K562 (cell line): ENCODE measurements at regions not wholly inside any gene's neighbourhood (a gene's known extent, or its start where the extent isn't known, plus 50 kb on each side); places are given as distances from the start of the nearest gene placed in this dataset.

Experiments used
- ARHGAP35 ChIP-seq: fragments of 450-650 bp; IDR thresholded peaks from 2 replicates; pipeline ENCODE4 v1.6.1; 2018; ENCODE audit not compliant: partially characterized antibody
- ARNT ChIP-seq, 2 experiments: fragments of 450-650 bp; IDR thresholded peaks; 2 replicates each; pipeline ENCODE4 v1.6.1; 2016; ENCODE audit warnings: mild to moderate bottlenecking in 1 of 2
- CXXC5 ChIP-seq: fragments of 250-450 bp; sonication (Bioruptor Pico); IDR thresholded peaks from 2 replicates; pipeline ENCODE4 v1.8.0; 2022; ENCODE audit warnings: inconsistent platforms, mild to moderate bottlenecking, moderate library complexity
- ELF4 ChIP-seq: fragments of 450-650 bp; formaldehyde crosslinking; IDR thresholded peaks from 2 replicates; pipeline ENCODE4 v1.4.0; 2022; ENCODE audit warnings: missing genetic modification characterization
- FOS ChIP-seq: IDR thresholded peaks from 3 replicates; pipeline ENCODE4 v1.6.1; 2011; ENCODE audit not compliant: insufficient read length; ENCODE audit errors: extremely low read depth
- MAFF ChIP-seq: IDR thresholded peaks from 2 replicates; pipeline ENCODE4 v1.6.1; 2012; ENCODE audit warnings: low read length, improper control_type of control experiment
- MED1 ChIP-seq: sonication (generic); formaldehyde crosslinking; IDR thresholded peaks from 2 replicates; pipeline ENCODE4 v1.8.1; 2023; ENCODE audit warnings: missing genetic modification reagents, borderline replicate concordance
- PTRF ChIP-seq: fragments of 450-650 bp; IDR thresholded peaks from 2 replicates; pipeline ENCODE4 v1.6.1; 2016; ENCODE audit warnings: mild to moderate bottlenecking, missing genetic modification characterization, missing compliant biosample characterization
- SAFB2 ChIP-seq: fragments of 200-400 bp; formaldehyde crosslinking; IDR thresholded peaks from 2 replicates; pipeline ENCODE4 v1.6.1; 2018; ENCODE audit warnings: borderline replicate concordance, low read length, low read depth, moderate library complexity; ENCODE audit not compliant: severe bottlenecking
- SRSF1 ChIP-seq: fragments of 200-400 bp; formaldehyde crosslinking; IDR thresholded peaks from 2 replicates; pipeline ENCODE4 v1.6.1; 2017; ENCODE audit warnings: mild to moderate bottlenecking, low read depth, low read length, moderate library complexity
- ZFX ChIP-seq: sonication (generic); formaldehyde crosslinking; IDR thresholded peaks from 2 replicates; pipeline ENCODE4 v1.8.0; 2022; ENCODE audit warnings: mild to moderate bottlenecking, missing genetic modification reagents, moderate library complexity
- ZNF133 ChIP-seq: fragments of 250-450 bp; sonication (Bioruptor Pico); IDR thresholded peaks from 2 replicates; pipeline ENCODE4 v1.4.0; 2020; ENCODE audit warnings: mild to moderate bottlenecking
- ZNF696 ChIP-seq: fragments of 250-450 bp; sonication (Bioruptor Pico); conservative IDR thresholded peaks from 2 replicates; pipeline ENCODE4 v1.4.0; 2020; ENCODE audit warnings: mild to moderate bottlenecking, moderate library complexity
- TF ChIP-seq, protein P1 (sequence below): fragments of 450-650 bp; formaldehyde crosslinking; IDR thresholded peaks from 2 replicates; pipeline ENCODE4 v1.4.0; 2020; ENCODE audit warnings: mild to moderate bottlenecking, moderate library complexity
- TF ChIP-seq, protein P2 (sequence below): sonication (generic); formaldehyde crosslinking; IDR thresholded peaks from 2 replicates; pipeline ENCODE4 v1.8.1; 2023; ENCODE audit warnings: mild to moderate bottlenecking, missing genetic modification reagents
- TF ChIP-seq, protein P3 (sequence below): fragments of 250-450 bp; sonication (Bioruptor Pico); IDR thresholded peaks from 2 replicates; pipeline ENCODE4 v1.8.0; 2022; ENCODE audit warnings: moderate library complexity, mild to moderate bottlenecking, inconsistent platforms
- TF ChIP-seq, protein P4 (sequence below), 2 experiments: fragments of 450-650 bp; IDR thresholded peaks; 2 replicates each; pipeline ENCODE4 v1.6.1; 2016; ENCODE audit warnings: mild to moderate bottlenecking in 2 of 2, borderline replicate concordance in 1 of 2, low read depth in 1 of 2, moderate library complexity in 1 of 2

DNA sequence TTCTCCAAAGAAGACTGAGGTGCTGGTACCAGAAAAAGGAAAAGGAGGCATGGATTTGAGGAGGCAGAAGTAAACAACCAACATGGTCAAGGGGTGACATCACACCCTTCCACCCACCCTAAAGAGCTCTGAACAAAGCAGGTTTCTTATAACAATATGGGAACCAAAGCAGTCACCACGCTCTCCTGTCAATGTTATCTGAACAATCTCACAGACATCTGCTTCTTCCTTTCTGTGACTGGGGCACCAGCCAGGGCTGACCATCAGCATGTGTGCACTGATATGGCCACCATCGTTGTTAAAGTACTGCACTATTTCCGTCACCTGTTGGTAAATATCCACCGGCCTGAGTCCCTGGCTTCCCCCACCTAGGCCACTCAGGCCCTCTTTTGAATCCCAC, 252.9 kb downstream of the SHQ1 start (continued):
- TF ChIP-seq, protein P1, sequence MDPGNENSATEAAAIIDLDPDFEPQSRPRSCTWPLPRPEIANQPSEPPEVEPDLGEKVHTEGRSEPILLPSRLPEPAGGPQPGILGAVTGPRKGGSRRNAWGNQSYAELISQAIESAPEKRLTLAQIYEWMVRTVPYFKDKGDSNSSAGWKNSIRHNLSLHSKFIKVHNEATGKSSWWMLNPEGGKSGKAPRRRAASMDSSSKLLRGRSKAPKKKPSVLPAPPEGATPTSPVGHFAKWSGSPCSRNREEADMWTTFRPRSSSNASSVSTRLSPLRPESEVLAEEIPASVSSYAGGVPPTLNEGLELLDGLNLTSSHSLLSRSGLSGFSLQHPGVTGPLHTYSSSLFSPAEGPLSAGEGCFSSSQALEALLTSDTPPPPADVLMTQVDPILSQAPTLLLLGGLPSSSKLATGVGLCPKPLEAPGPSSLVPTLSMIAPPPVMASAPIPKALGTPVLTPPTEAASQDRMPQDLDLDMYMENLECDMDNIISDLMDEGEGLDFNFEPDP: no peak
- no peak for TF ChIP-seq FOS
- TF ChIP-seq SRSF1: no peak
- TF ChIP-seq MED1: no peak
- no peak for TF ChIP-seq ARNT (IDR thresholded peaks at IDR 0.05)
- no peak for TF ChIP-seq ZNF696 (CRISPR knock-in tag)
- TF ChIP-seq, protein P2, sequence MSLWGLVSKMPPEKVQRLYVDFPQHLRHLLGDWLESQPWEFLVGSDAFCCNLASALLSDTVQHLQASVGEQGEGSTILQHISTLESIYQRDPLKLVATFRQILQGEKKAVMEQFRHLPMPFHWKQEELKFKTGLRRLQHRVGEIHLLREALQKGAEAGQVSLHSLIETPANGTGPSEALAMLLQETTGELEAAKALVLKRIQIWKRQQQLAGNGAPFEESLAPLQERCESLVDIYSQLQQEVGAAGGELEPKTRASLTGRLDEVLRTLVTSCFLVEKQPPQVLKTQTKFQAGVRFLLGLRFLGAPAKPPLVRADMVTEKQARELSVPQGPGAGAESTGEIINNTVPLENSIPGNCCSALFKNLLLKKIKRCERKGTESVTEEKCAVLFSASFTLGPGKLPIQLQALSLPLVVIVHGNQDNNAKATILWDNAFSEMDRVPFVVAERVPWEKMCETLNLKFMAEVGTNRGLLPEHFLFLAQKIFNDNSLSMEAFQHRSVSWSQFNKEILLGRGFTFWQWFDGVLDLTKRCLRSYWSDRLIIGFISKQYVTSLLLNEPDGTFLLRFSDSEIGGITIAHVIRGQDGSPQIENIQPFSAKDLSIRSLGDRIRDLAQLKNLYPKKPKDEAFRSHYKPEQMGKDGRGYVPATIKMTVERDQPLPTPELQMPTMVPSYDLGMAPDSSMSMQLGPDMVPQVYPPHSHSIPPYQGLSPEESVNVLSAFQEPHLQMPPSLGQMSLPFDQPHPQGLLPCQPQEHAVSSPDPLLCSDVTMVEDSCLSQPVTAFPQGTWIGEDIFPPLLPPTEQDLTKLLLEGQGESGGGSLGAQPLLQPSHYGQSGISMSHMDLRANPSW (CRISPR knock-in tag): no peak
- no peak for TF ChIP-seq ARHGAP35
- no peak for TF ChIP-seq ZNF133 (CRISPR knock-in tag)
- no peak for TF ChIP-seq PTRF (tag)
- no peak for TF ChIP-seq SAFB2
- no peak for TF ChIP-seq ELF4
- TF ChIP-seq MAFF: no peak
- TF ChIP-seq CXXC5 (CRISPR knock-in tag): peak; percentile 31; the same call in 1 of the 2 replicates
- no peak for TF ChIP-seq ZFX (CRISPR knock-in tag)
- TF ChIP-seq, protein P3, sequence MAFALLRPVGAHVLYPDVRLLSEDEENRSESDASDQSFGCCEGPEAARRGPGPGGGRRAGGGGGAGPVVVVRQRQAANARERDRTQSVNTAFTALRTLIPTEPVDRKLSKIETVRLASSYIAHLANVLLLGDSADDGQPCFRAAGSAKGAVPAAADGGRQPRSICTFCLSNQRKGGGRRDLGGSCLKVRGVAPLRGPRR (CRISPR knock-in tag): no peak
- TF ChIP-seq, protein P4, sequence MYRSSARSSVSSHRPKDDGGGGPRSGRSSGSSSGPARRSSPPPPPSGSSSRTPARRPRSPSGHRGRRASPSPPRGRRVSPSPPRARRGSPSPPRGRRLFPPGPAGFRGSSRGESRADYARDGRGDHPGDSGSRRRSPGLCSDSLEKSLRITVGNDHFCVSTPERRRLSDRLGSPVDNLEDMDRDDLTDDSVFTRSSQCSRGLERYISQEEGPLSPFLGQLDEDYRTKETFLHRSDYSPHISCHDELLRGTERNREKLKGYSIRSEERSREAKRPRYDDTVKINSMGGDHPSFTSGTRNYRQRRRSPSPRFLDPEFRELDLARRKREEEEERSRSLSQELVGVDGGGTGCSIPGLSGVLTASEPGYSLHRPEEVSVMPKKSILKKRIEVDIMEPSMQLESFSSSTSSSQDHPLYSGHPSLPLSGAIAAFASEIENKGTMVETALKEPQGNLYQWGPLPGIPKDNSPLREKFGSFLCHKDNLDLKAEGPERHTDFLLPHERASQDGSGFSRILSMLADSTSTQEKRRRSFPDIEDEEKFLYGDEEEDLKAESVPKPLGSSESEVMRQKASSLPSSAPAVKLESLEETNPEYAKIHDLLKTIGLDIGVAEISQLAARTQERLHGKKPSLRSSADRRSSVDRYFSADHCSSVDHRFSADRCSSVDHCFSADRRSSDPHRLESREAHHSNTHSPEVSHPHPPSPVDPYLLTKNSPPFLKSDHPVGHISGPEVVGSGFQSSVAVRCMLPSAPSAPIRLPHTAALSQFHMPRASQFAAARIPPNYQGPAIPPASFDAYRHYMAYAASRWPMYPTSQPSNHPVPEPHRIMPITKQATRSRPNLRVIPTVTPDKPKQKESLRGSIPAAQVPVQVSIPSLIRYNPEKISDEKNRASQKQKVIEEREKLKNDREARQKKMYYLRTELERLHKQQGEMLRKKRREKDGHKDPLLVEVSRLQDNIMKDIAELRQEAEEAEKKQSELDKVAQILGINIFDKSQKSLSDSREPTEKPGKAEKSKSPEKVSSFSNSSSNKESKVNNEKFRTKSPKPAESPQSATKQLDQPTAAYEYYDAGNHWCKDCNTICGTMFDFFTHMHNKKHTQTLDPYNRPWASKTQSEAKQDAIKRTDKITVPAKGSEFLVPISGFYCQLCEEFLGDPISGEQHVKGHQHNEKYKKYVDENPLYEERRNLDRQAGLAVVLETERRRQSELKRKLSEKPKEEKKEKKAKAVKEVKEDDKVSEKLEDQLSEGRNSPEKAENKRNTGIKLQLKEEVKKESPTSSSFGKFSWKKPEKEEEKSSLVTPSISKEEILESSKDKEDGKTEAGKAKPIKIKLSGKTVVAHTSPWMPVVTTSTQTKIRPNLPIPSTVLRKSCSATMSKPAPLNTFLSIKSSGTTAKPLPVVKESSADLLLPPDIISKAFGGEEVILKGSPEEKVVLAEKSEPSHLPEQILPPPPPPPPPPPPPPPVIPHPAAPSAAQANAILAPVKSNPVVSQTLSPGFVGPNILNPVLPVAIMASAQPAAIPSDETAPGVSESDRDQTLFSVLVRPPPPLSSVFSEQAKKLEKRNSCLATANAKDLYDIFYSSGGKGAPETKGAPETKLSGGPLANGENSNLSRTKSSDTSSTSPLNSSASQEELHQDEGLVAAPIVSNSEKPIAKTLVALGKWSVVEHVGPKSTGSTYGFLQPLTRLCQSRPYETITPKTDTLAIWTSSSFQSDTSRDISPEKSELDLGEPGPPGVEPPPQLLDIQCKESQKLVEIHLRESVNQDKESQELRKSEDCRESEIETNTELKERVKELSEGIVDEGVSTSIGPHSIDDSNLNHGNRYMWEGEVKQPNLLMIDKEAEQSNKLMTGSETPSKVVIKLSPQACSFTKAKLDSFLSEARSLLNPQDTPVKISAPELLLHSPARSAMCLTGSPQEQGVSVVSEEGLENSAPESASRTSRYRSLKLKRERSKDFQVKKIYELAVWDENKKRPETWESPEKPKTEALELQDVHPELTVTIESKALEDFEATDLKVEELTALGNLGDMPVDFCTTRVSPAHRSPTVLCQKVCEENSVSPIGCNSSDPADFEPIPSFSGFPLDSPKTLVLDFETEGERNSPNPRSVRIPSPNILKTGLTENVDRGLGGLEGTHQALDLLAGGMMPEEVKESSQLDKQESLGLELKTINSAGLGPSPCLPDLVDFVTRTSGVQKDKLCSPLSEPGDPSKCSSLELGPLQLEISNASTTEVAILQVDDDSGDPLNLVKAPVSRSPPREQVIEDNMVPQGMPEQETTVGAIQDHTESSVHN (IDR thresholded peaks at IDR 0.05; ENCODE audit: borderline replicate concordance in 1 of 2, low read depth in 1 of 2): no peak
